ENCODE measurements at regions not wholly inside any gene's neighbourhood (a gene's known extent, or its start where the extent isn't known, plus 50 kb on each side); places are given as distances from the start of the nearest gene placed in this dataset.

DNA sequence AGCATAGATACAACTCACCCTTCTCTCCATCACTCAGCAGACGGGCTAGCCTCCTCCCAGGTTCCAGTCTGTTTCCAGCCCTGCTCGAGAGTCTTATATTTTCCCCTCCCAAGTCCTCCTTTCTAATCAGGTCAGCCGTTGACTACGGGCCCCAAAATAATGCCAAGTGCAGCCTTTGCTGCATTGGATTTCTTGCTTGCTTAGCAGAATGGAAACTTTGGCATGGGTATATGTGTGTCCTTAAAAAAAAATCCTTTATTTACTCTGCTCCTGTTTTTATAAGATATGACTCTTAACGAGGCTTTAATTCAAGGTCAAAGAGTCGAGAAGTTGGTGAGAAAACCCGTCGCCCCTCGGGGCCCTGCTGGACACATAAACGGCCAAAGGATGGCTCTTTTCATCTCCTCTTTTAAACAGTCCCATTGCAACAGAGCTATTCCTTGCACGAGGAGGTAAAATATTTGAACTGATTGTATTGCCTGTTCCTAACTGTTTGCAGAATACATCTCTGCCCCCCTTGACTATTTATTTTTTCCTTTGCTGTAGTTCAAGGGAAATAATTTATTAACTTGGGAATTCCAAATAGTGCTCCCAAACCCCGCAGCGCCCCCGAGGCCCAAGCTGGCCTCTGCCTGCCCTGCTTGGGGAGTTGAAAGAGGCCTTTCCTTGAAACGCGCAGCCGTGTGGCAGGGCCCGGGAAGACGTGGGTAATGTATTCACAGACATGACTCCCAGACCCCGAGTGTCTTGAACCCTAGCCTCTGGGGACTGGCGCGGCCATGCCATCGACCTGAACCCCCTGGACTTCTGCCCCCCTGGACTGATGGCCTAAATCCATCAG, 156.5 kb upstream of the MYL2 start:
- Histone ChIP-seq H2AFZ (ENCODE audit: low read length) (no peak overlapping the region), H2BK20ac (ENCODE audit: low read length) (no peak overlapping the region), H3K36me3 (ENCODE audit: control insufficient read depth in 2 of 4, insufficient read depth in 4 of 4, low read length in 3 of 4) (no peaks in the 10 kb centered on the region), H4K20me1 (replicated peaks in 1 of 2; ENCODE audit: control insufficient read depth in 1 of 2, insufficient read depth in 2 of 2, low read length in 2 of 2) (peaks cover 2% of the 10 kb centered on the region in 2 experiments), H2BK12ac (ENCODE audit: low read depth, low read length) (no peak overlapping the region), H4K5ac (ENCODE audit: insufficient read length, low read depth, low read length) (no peak overlapping the region), H3K14ac (ENCODE audit: insufficient read length) (no peak overlapping the region), H3K79me1 (ENCODE audit: low read depth, low read length) (no peaks in the 10 kb centered on the region; the same call in 1 of the 2 replicates), H4K8ac (ENCODE audit: extremely low read depth, insufficient read depth, low read length) (no peak overlapping the region), H3K23ac (ENCODE audit: insufficient read length) (no peak overlapping the region), H3K56ac (replicated peaks; ENCODE audit: insufficient read length, low read depth, low read length) (no peak overlapping the region), H3K4me2 (ENCODE audit: insufficient read depth in 1 of 2, low read depth in 2 of 2, low read length in 2 of 2) (no peak overlapping the region), H3K23me2 (ENCODE audit: low read depth, low read length) (no peaks in the 10 kb centered on the region), H3K4me3 (ENCODE audit: extremely low read depth in 1 of 4, insufficient read depth in 2 of 4, low read depth in 3 of 4, low read length in 4 of 4) (no peak overlapping the region), H4K91ac (replicated peaks; ENCODE audit: insufficient read length, low read length) (no peak overlapping the region), H2AK5ac (ENCODE audit: low read depth, low read length) (no peak overlapping the region), H2BK120ac (replicated peaks; ENCODE audit: low read depth, low read length) (no peak overlapping the region), H3K27ac (ENCODE audit: low read depth, low read length) (no peak overlapping the region), H3K4me1 (replicated peaks in 1 of 4; ENCODE audit: control insufficient read depth in 3 of 4, insufficient read depth in 4 of 4, low read length in 3 of 4) (peaks cover 1 to 15% (median 11%) of the 10 kb centered on the region in 4 experiments; a peak in 6 of 7 replicates), H3K4ac (replicated peaks; ENCODE audit: insufficient read length, low read depth, low read length) (no peak overlapping the region), H3K27me3 (replicated peaks in 1 of 4; ENCODE audit: control insufficient read depth in 3 of 4, extremely low read depth in 1 of 4, insufficient read depth in 3 of 4, low read length in 3 of 4) (no peaks in the 10 kb centered on the region), H3K79me2 (ENCODE audit: control insufficient read depth in 1 of 2, insufficient read depth in 2 of 2, low read length in 2 of 2) (peaks cover 0 to 7% of the 10 kb centered on the region in 2 experiments; a peak in 1 of 4 replicates), H2BK15ac (ENCODE audit: low read length) (no peak overlapping the region), H2BK5ac (ENCODE audit: low read depth, low read length) (no peak overlapping the region), H3K18ac (ENCODE audit: extremely low read depth, low read length) (no peak overlapping the region), H3K9me3 (ENCODE audit: insufficient read depth in 2 of 2, low read depth in 1 of 2, low read length in 1 of 2) (no peaks in the 10 kb centered on the region), H3K9ac (replicated peaks in 1 of 4; ENCODE audit: extremely low read depth in 1 of 4, low read depth in 3 of 4, low read length in 3 of 4) (no peak overlapping the region)
- ChIA-PET POLR2A (ENCODE audit: partially characterized antibody) (interaction anchor here (0.7 to 1.4 kb wide), 3 partner anchors 8 to 141 kb away, joined by 3 read pairs; no protein-coding TSS in a partner anchor), CTCF (ENCODE audit: partially characterized antibody) (interaction anchor here (0.8 to 2.1 kb wide), 7 partner anchors 16 to 53 kb away, joined by 3 to 7 read pairs (median 4); no protein-coding TSS in a partner anchor)
- FAIRE-seq (no peak), DNase-seq (ENCODE audit: low read depth in 1 of 2, low spot score in 2 of 2) (no peak)
- TF ChIP-seq CREB1 (IDR thresholded peaks at IDR 0.05) (no peak), RAD21 (IDR thresholded peaks at IDR 0.05 in 1 of 2, conservative IDR thresholded peaks at IDR 0.05 in 1 of 2; ENCODE audit: low read depth in 2 of 2, low read length in 2 of 2) (0 out of 4 replicates have a peak, but pooled peaks of 1 of the 2 experiments have one; percentile 9), RXRA (IDR thresholded peaks at IDR 0.05; ENCODE audit: insufficient read depth, low read depth, low read length) (no peak), GTF2F1 (IDR thresholded peaks at IDR 0.05; ENCODE audit: borderline replicate concordance, low read depth, low read length) (no peak), TAF7 (optimal IDR thresholded peaks at IDR 0.05; ENCODE audit: borderline replicate concordance, low read depth, low read length) (no peak), BCL11A (IDR thresholded peaks at IDR 0.05; ENCODE audit: low read depth in 2 of 2, low read length in 2 of 2) (no peak)
- TF ChIP-seq, protein P1, sequence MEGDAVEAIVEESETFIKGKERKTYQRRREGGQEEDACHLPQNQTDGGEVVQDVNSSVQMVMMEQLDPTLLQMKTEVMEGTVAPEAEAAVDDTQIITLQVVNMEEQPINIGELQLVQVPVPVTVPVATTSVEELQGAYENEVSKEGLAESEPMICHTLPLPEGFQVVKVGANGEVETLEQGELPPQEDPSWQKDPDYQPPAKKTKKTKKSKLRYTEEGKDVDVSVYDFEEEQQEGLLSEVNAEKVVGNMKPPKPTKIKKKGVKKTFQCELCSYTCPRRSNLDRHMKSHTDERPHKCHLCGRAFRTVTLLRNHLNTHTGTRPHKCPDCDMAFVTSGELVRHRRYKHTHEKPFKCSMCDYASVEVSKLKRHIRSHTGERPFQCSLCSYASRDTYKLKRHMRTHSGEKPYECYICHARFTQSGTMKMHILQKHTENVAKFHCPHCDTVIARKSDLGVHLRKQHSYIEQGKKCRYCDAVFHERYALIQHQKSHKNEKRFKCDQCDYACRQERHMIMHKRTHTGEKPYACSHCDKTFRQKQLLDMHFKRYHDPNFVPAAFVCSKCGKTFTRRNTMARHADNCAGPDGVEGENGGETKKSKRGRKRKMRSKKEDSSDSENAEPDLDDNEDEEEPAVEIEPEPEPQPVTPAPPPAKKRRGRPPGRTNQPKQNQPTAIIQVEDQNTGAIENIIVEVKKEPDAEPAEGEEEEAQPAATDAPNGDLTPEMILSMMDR (IDR thresholded peaks at IDR 0.05; ENCODE audit: control extremely low read depth in 1 of 3, insufficient read depth in 1 of 3, low read depth in 1 of 3, low read length in 3 of 3), result peak in 2 of 3 experiments; percentile 1 to 6; a peak in 1 of 4 replicates
- WGBS, 2 experiments (ENCODE audit: extremely low coverage in 1 of 2, insufficient coverage in 1 of 2, insufficient read length in 1 of 2, insufficient replicate concordance in 2 of 2, low coverage in 1 of 2, low lambda C conversion rate in 2 of 2, missing lambda C conversion rate in 1 of 2), result 83% methylated on average over 23 of the region's 23 CpGs; no CpG with 5 or more reads in 1 of the 2 experiments
